Activated T-helper 1 cell treated with anti-CD3 and anti-CD28 coated beads, Interleukin-12 subunit alpha, Interleukin-12 subunit beta, Interleukin-2, Interleukin-4 antibody, amounts not matched to agents 30 ng/mL and 10 ng/mL and 1 ng/mL, durations not matched to agents 14 hours and 24 hours and 36 hours (primary cell): ENCODE measurements at regions not wholly inside any gene's neighbourhood (a gene's known extent, or its start where the extent isn't known, plus 50 kb on each side); places are given as distances from the start of the nearest gene placed in this dataset.

Source experiments
- DNase-seq: peaks from one replicate; pipeline ENCODE4 v3.0.0; 2021; ENCODE audit warnings: low spot score
- H3K27ac Mint-ChIP-seq: one replicate; pipeline ENCODE4 v1.8.0; 2021; ENCODE audit warnings: mild to moderate bottlenecking, mixed read lengths
- H3K27me3 Mint-ChIP-seq: one replicate; pipeline ENCODE4 v1.8.0; 2022; ENCODE audit warnings: mild to moderate bottlenecking, moderate library complexity, mixed read lengths; ENCODE audit not compliant: insufficient read depth
- H3K36me3 Mint-ChIP-seq: one replicate; pipeline ENCODE4 v1.8.0; 2021; ENCODE audit warnings: low read depth, mixed read lengths
- H3K4me1 Mint-ChIP-seq: one replicate; pipeline ENCODE4 v1.8.0; 2021; ENCODE audit warnings: low read depth, mixed read lengths
- H3K4me3 Mint-ChIP-seq: one replicate; pipeline ENCODE4 v1.8.0; 2021; ENCODE audit warnings: mild to moderate bottlenecking, moderate library complexity, mixed read lengths
- H3K9me3 Mint-ChIP-seq: one replicate; pipeline ENCODE4 v1.8.0; 2021; ENCODE audit warnings: mixed read lengths
- intact Hi-C: fragments of 100-400 bp; cut with micrococcal nuclease; formaldehyde crosslinking; loops from one replicate; pipeline ENCODE4 v1.15.1; 2024

GRCh38 chr3:99356696-99357095 lies 281.7 kb upstream of the COL8A1 start:
- H3K27me3 Mint-ChIP-seq = peaks cover 1% of the 10 kb centered on the region
- intact Hi-C loops = no loop called here
- no peak overlapping the region for H3K4me3 Mint-ChIP-seq
- H3K9me3 Mint-ChIP-seq = peaks cover 8% of the 10 kb centered on the region
- H3K36me3 Mint-ChIP-seq = no peaks in the 10 kb centered on the region
- H3K27ac Mint-ChIP-seq = no peak overlapping the region
- no peak for DNase-seq
- H3K4me1 Mint-ChIP-seq = no peaks in the 10 kb centered on the region

- Mint-ChIP-seq H3K27me3 (peaks cover 1% of the 10 kb centered on the region), H3K9me3 (peaks cover 8% of the 10 kb centered on the region), H3K4me3 (no peak overlapping the region), H3K36me3 (no peaks in the 10 kb centered on the region), H3K4me1 (no peaks in the 10 kb centered on the region), H3K27ac (no peak overlapping the region)
- DNase-seq = no peak
- intact Hi-C loops = no loop called here
These were observed 282.9 kb upstream of the COL8A1 start for GRCh38 chr3:99355465-99355864.

- Mint-ChIP-seq H3K27ac (no peak overlapping the region), H3K4me3 (no peak overlapping the region), H3K4me1 (no peaks in the 10 kb centered on the region), H3K27me3 (peaks cover 1% of the 10 kb centered on the region), H3K9me3 (peaks cover 8% of the 10 kb centered on the region), H3K36me3 (no peaks in the 10 kb centered on the region)
- DNase-seq = no peak
- intact Hi-C loops = no loop called here
These were observed 285.6 kb upstream of the COL8A1 start for GRCh38 chr3:99352811-99353210.

GRCh38 chr3:99351122-99351521 lies 287.3 kb upstream of the COL8A1 start:
- DNase-seq = no peak
- H3K27me3 Mint-ChIP-seq = peaks cover 1% of the 10 kb centered on the region

GRCh38 chr3:99348451-99348850 lies 289.9 kb upstream of the COL8A1 start:
- Mint-ChIP-seq H3K27me3 (peaks cover 1% of the 10 kb centered on the region), H3K27ac (no peak overlapping the region), H3K4me3 (no peak overlapping the region), H3K4me1 (no peaks in the 10 kb centered on the region), H3K36me3 (no peaks in the 10 kb centered on the region), H3K9me3 (peaks cover 3% of the 10 kb centered on the region)
- intact Hi-C loops = no loop called here
- DNase-seq = no peak

More at GRCh38 chr3:99351122-99351521, 287.3 kb upstream of the COL8A1 start:
- intact Hi-C loops = no loop called here
- no peak overlapping the region for H3K4me3 Mint-ChIP-seq
- H3K27ac Mint-ChIP-seq = no peak overlapping the region
- no peaks in the 10 kb centered on the region for H3K4me1 Mint-ChIP-seq
- H3K36me3 Mint-ChIP-seq = no peaks in the 10 kb centered on the region
- peaks cover 3% of the 10 kb centered on the region for H3K9me3 Mint-ChIP-seq

GRCh38 chr3:99344216-99344615 lies 294.2 kb upstream of the COL8A1 start:
- DNase-seq = no peak
- Mint-ChIP-seq H3K9me3 (no peaks in the 10 kb centered on the region), H3K27me3 (no peaks in the 10 kb centered on the region), H3K4me1 (no peaks in the 10 kb centered on the region), H3K36me3 (no peaks in the 10 kb centered on the region), H3K27ac (no peak overlapping the region), H3K4me3 (no peak overlapping the region)
- intact Hi-C loops = no loop called here

GRCh38 chr3:99342383-99342782 lies 296.0 kb upstream of the COL8A1 start:
- H3K4me3 Mint-ChIP-seq = no peak overlapping the region
- no peaks in the 10 kb centered on the region for H3K4me1 Mint-ChIP-seq
- DNase-seq = no peak
- H3K36me3 Mint-ChIP-seq = no peaks in the 10 kb centered on the region
- H3K9me3 Mint-ChIP-seq = no peaks in the 10 kb centered on the region
- no peaks in the 10 kb centered on the region for H3K27me3 Mint-ChIP-seq
- H3K27ac Mint-ChIP-seq = no peak overlapping the region
- intact Hi-C loops = no loop called here

- Mint-ChIP-seq H3K27me3 (no peaks in the 10 kb centered on the region), H3K4me3 (no peak overlapping the region), H3K27ac (no peak overlapping the region), H3K9me3 (no peaks in the 10 kb centered on the region), H3K36me3 (no peaks in the 10 kb centered on the region), H3K4me1 (no peaks in the 10 kb centered on the region)
- intact Hi-C loops = no loop called here
- DNase-seq = no peak
These were observed 299.2 kb upstream of the COL8A1 start for GRCh38 chr3:99339222-99339621.

GRCh38 chr3:99332718-99333117 lies 305.7 kb upstream of the COL8A1 start:
- Mint-ChIP-seq H3K4me3 (no peak overlapping the region), H3K4me1 (no peaks in the 10 kb centered on the region), H3K36me3 (no peaks in the 10 kb centered on the region), H3K27ac (no peak overlapping the region), H3K27me3 (no peaks in the 10 kb centered on the region), H3K9me3 (no peaks in the 10 kb centered on the region)
- intact Hi-C loops = no loop called here
- no peak for DNase-seq

- intact Hi-C loops = no loop called here
- DNase-seq = no peak
- Mint-ChIP-seq H3K4me3 (no peak overlapping the region), H3K27ac (no peak overlapping the region), H3K27me3 (no peaks in the 10 kb centered on the region), H3K9me3 (no peaks in the 10 kb centered on the region), H3K36me3 (no peaks in the 10 kb centered on the region), H3K4me1 (no peaks in the 10 kb centered on the region)
These were observed 306.1 kb upstream of the COL8A1 start for GRCh38 chr3:99332276-99332675.

GRCh38 chr3:99330924-99331532 lies 307.4 kb upstream of the COL8A1 start:
- H3K4me1 Mint-ChIP-seq = no peaks in the 10 kb centered on the region
- intact Hi-C loops = no loop called here
- H3K27ac Mint-ChIP-seq = no peak overlapping the region
- H3K27me3 Mint-ChIP-seq = no peaks in the 10 kb centered on the region
- H3K9me3 Mint-ChIP-seq = no peaks in the 10 kb centered on the region
- H3K4me3 Mint-ChIP-seq = no peak overlapping the region
- H3K36me3 Mint-ChIP-seq = no peaks in the 10 kb centered on the region
- no peak for DNase-seq

GRCh38 chr3:99330281-99330680 lies 308.1 kb upstream of the COL8A1 start:
- no peaks in the 10 kb centered on the region for H3K9me3 Mint-ChIP-seq
- intact Hi-C loops = no loop called here
- DNase-seq = no peak
- H3K27ac Mint-ChIP-seq = no peak overlapping the region
- H3K4me3 Mint-ChIP-seq = no peak overlapping the region
- no peaks in the 10 kb centered on the region for H3K27me3 Mint-ChIP-seq
- H3K4me1 Mint-ChIP-seq = no peaks in the 10 kb centered on the region
- no peaks in the 10 kb centered on the region for H3K36me3 Mint-ChIP-seq

- Mint-ChIP-seq H3K4me1 (no peaks in the 10 kb centered on the region), H3K27ac (no peak overlapping the region), H3K27me3 (no peaks in the 10 kb centered on the region), H3K9me3 (no peaks in the 10 kb centered on the region), H3K4me3 (no peak overlapping the region), H3K36me3 (no peaks in the 10 kb centered on the region)
- no peak for DNase-seq
- intact Hi-C loops = no loop called here
These were observed 313.0 kb upstream of the COL8A1 start for GRCh38 chr3:99325402-99325801.

- no peak overlapping the region for H3K27ac Mint-ChIP-seq
- no peaks in the 10 kb centered on the region for H3K4me1 Mint-ChIP-seq
- no peak overlapping the region for H3K4me3 Mint-ChIP-seq
- H3K36me3 Mint-ChIP-seq = no peaks in the 10 kb centered on the region
- no peaks in the 10 kb centered on the region for H3K27me3 Mint-ChIP-seq
- no peak for DNase-seq
- intact Hi-C loops = no loop called here
- H3K9me3 Mint-ChIP-seq = no peaks in the 10 kb centered on the region
These were observed 313.7 kb upstream of the COL8A1 start for GRCh38 chr3:99324636-99325203.
